Fibroblast of skin of left quadriceps (primary cell): ENCODE measurements at regions not wholly inside any gene's neighbourhood (a gene's known extent, or its start where the extent isn't known, plus 50 kb on each side); places are given as distances from the start of the nearest gene placed in this dataset.
"Not testable (repeated sequence)": the region's sequence is repeated elsewhere in the genome, so short reads cannot be mapped to it uniquely, and the experiment has no call there.

Experiments used
- DNase-seq, 2 experiments: peaks; one replicate each; pipeline ENCODE4 v3.0.0-alpha.2; 2013; ENCODE audit warnings: low read depth in 2 of 2

- no peak for DNase-seq
These were observed 488.6 kb upstream of the USP9Y start for GRCh38 chrY:12212394-12212793.

DNA sequence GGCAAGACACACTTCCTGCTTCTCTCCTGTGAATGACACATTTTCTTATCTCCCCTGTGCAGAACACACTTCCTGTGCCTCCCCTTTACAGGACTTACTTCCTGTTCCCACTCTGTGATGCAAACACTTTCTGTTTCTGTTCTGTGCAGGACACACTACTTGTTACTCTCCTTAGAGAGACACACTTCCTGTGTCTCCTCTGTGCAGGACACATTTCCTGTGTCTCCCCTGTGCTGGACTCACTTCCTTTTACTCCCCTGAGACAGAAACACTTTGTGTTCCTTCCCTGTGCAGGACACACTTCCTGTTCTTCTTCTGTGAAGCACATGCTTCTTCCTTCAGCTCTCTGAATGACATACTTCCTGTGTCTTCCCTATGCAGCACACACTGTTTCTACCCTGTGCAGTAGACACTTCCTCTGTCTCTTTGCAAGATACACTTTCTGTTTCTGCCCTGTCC lies 485.4 kb upstream of the USP9Y start:
- DNase-seq = no peak

DNA sequence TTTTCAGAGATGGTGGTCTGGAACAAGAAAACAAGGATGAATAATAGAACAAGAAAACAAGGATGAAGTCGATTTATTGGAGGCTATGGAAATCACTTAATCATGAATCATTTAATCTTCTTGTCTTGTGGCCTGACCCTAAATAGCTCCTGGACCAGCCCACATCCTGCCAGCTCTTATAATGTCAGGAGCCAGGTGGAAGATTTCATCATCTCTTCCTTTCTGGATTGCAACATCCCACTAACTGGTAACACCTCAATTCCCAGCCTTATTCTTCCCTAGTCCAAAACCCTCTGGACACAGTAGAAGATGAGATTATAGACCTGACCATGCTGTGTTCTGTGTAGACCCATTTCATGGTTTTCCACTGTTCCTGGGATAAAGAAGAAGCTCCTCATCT lies 470.1 kb upstream of the USP9Y start:
- DNase-seq = no peak

GRCh38 chrY:12236399-12236798 lies 464.6 kb upstream of the USP9Y start:
- no peak for DNase-seq

GRCh38 chrY:12240326-12240725 lies 460.7 kb upstream of the USP9Y start:
- not testable (repeated sequence) for DNase-seq

GRCh38 chrY:12244146-12244545 lies 456.9 kb upstream of the USP9Y start:
- no peak for DNase-seq

GRCh38 chrY:12253756-12254155 lies 447.3 kb upstream of the USP9Y start:
- no peak for DNase-seq

DNA sequence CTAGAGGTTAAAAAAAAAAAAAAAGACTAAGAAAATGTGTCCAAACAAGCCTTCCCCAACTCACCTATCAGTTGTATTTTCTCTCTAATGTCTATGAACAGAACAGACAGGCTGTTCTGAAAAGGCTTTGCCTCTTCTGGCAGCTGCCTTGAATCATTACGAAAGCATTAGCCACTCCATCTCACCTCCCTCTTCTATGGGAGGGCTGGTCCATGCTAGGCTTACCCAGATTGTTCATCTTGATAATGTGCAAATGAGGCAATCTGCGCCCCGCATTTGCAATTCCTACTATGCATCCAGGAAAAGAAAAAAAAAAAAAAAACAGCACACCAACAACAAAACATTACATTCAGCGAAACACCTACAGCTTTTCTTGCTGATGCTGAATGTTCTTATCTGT lies 429.9 kb upstream of the USP9Y start:
- DNase-seq = no peak

- DNase-seq = no peak
These were observed 415.4 kb upstream of the USP9Y start for GRCh38 chrY:12285608-12286007.

DNA sequence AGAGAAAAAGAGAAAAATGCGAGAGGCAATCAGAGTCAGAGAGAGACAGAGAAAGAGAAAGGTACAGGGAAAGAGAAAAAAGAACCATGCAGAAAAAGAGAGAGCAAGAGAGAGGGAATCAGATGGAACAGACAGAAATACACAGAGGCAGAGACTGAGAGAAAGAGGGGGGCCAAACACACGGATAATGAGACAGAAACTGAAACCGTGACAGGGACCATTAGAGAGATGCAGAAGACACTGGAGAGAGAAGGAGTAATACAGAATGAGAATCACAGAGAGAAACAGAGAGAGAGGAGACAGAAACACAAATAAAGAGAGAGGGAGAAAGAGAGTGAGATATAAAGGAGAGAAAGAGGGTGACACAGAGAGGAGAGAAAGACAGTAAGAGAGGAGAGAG lies 412.1 kb upstream of the USP9Y start:
- no peak for DNase-seq

- no peak for DNase-seq
These were observed 411.6 kb upstream of the USP9Y start for GRCh38 chrY:12289415-12289814.

DNA sequence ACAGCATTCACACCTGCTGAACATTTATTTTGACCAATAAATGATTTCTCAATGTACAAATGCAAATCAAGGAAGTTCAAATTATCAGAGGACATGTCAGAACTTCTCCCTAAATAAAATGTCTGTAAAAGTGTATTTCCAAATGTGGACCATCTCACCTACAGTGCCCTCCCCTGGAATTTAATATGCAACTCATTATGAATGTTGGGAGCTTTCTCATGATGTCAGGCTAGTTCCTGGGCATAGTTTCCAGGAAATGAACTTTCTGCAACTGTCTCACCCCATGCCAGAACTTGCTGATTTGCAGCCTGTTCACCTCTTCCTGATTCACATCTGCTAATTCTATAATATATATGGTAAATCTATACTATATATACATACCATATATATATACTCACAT lies 408.5 kb upstream of the USP9Y start:
- no peak for DNase-seq

GRCh38 chrY:12296460-12296859 lies 404.6 kb upstream of the USP9Y start:
- DNase-seq = no peak

DNA sequence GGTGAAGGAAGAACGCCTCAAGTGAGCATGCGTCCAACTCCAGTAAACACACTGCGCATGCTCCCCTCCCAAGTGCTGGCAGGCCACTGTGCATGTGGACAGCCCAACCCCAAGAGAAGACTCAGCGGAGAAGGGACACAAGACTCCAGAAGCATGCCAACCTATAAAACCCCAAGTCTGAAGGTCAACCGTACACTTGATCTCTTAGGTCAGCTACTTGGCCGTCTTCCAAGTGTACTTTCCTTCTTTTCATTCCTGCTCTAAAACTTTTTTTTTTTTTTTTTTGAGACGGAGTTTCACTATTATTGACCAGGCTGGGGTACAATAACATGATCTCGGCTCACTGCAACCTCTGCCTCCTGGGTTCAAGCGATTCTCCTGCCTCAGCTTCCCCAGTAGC lies 401.2 kb upstream of the USP9Y start:
- not testable (repeated sequence) for DNase-seq

GRCh38 chrY:12303464-12303863 lies 397.6 kb upstream of the USP9Y start:
- DNase-seq = no peak

DNA sequence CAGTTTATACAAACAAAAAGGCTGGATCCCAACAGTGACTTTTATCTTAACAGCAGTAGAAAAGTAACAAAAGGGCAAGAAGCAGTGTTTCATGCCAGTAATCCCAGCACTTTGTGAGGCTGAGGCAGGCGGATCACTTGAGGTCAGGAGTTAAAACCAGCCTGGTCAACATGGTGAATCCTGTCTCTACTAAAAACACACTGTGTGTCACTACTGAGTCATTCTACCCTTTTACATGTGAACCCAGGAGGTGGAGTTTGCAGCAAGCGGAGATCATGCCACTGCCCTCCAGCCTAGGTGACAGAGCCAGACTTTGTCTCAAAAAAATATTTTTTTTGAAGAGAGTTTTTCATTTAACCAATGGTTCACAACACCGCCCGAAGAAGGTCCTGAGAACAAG lies 395.6 kb upstream of the USP9Y start:
- no peak for DNase-seq

GRCh38 chrY:12309212-12309611 lies 391.8 kb upstream of the USP9Y start:
- no peak for DNase-seq

GRCh38 chrY:12310832-12311231 lies 390.2 kb upstream of the USP9Y start:
- DNase-seq = no peak

DNA sequence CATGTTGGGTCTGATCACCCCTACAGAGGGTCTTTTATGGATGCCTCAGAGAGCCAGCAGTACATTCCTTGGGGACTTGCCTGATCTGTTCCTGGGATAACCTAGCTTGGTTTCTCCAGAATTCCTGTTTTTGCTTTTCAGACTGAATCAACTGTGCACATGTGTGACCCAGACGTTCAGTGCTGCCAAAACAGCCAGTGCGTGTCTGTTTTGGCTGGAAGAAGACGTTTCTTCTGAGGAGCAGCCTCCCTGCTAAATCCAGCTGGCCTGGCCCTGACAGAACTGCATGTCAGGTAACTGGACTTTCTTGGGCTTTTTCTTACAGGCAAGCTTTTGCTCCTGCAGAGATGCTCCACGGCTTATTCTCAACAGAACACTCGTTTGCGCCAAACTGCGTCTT lies 373.3 kb upstream of the USP9Y start:
- DNase-seq = no peak

DNA sequence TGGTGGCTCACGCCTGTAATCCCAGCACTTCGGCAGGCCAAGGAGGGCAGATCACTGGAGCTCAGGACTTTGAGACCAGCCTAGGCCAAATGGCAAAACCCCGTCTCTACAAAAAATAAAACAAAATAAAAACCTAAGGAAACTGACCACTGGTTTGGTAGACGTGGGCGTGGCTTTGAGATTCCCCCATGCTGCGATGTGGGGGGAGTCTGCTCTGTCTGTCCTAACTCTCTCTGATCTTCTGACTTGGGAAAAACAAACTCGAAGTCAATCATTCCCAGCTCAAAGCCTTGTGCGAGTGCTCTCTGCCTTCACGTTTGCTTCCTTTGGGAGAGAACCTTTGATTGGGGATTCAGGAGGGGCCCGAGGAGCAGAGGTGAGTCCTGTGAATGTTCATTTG lies 369.1 kb upstream of the USP9Y start:
- DNase-seq = not testable (repeated sequence)

GRCh38 chrY:12343211-12343610 lies 357.8 kb upstream of the USP9Y start:
- no peak for DNase-seq

DNA sequence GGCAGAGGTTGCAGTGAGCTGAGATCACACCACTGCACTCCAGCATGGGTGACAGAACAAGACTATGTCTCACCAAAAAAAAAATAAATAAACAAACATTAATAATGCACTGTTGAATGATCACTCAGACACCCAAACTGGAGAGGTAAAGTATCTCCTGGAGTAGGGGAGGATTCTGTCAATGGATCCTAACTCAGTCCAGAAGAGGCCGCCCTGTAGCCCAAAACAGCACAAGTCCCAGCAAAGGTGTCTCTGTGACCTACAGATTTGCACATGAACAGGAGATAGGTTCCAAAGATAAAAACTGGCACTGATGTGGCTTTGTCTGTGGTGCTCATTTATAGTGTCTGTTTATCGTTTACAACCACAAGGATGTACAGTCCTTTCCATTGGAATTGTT lies 352.9 kb upstream of the USP9Y start:
- DNase-seq = no peak

DNA sequence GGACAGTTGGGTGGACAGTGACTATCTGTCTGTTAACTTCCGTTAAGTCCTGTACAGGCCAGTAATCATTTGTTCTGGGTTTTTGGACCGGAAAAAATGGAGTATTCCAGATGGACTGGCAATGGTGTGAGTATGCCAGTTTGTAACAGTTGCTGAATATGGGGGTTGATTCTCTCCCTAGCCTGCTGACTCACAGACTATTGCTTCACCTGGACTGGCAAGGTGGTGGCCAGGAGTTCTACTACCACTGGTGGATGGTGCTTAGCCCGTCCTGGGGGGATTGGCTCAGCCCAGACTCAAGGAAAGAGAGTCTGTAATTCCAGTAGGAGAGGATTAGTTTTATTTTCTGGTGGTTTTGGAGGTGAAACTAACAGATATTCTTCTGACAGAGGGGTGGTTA lies 343.8 kb upstream of the USP9Y start:
- no peak for DNase-seq

DNA sequence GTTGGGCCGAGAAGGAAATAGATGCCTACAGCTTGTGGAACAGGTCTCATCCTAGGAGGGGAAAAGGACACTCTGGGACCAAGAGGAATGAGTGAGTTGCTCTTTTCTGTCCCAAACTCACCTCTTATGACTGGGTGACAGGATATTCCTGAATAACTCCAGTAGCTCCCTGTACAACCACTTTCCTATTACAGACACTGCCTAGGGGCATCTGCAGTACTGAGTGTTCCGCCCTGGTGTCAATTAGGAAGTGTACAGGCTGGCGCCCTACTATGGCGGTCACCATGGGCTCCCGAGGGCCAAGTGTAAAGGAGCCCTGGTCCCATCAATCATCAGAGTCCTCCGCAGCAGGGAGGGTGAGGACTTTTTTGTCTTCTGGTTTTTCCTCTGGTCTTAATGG lies 343.4 kb upstream of the USP9Y start:
- no peak for DNase-seq

GRCh38 chrY:12358337-12358736 lies 342.7 kb upstream of the USP9Y start:
- no peak for DNase-seq
